ENCODE measurements at regions not wholly inside any gene's neighbourhood (a gene's known extent, or its start where the extent isn't known, plus 50 kb on each side); places are given as distances from the start of the nearest gene placed in this dataset.

- TF ChIP-seq EZH2 (IDR thresholded peaks at IDR 0.05; ENCODE audit: insufficient read depth, low read length) (no peak), CTCF (IDR thresholded peaks at IDR 0.05; ENCODE audit: insufficient read depth, low read depth, low read length) (no peak)
Measured at GRCh38 chr6:90365002-90365401, 68.4 kb upstream of the BACH2 start.
